Testis (tissue), 2 donors: ENCODE measurements at regions not wholly inside any gene's neighbourhood (a gene's known extent, or its start where the extent isn't known, plus 50 kb on each side); places are given as distances from the start of the nearest gene placed in this dataset.

Experiments
- CTCF ChIP-seq, 3 experiments: fragments of 450-650 bp in 2 of 3; fragments of 200-600 bp in 1 of 3; sonication (generic) in 1 of 3; IDR thresholded peaks; one replicate each; pipeline ENCODE4 v1.5.1; 2016 to 2019; ENCODE audit warnings: antibody characterized with exemption in 3 of 3, mild to moderate bottlenecking in 2 of 3, moderate library complexity in 1 of 3
- POLR2A ChIP-seq: fragments of 450-650 bp; IDR thresholded peaks from one replicate; pipeline ENCODE4 v1.6.1; 2017; ENCODE audit warnings: antibody characterized with exemption, mild to moderate bottlenecking, moderate library complexity

GRCh38 chr12:58818546-58818945 is 101.8 kb downstream of the LRIG3 start:
- no peak for TF ChIP-seq POLR2A
- TF ChIP-seq CTCF (IDR thresholded peaks at IDR 0.05): no peak
